WTC11 (cell line): ENCODE measurements at regions not wholly inside any gene's neighbourhood (a gene's known extent, or its start where the extent isn't known, plus 50 kb on each side); places are given as distances from the start of the nearest gene placed in this dataset.

Experiments used
- ATAC-seq: fragments of 200-7000 bp; cut with Tn5 transposase; 2 replicates; pipeline ENCODE4 v1.10.0; 2021; ENCODE audit warnings: mild to moderate bottlenecking, moderate library complexity
- CTCF ChIA-PET: fragments of 300-600 bp; sonication (Branson Sonifier 250); formaldehyde crosslinking; loops from one replicate; lab custom pipeline; 2021; ENCODE audit warnings: antibody characterized with exemption; lab: Charles Lee
- POLR2A ChIA-PET: fragments of 350-600 bp; sonication (Branson Sonifier 250); formaldehyde crosslinking; loops from one replicate; lab custom pipeline; 2021; ENCODE audit warnings: antibody characterized with exemption; lab: Charles Lee
- DNase-seq: peaks from one replicate; pipeline ENCODE4 v3.0.0; 2021; ENCODE audit warnings: low spot score
- H3K27ac Mint-ChIP-seq: 2 replicates; pipeline ENCODE4 v1.8.0; 2021; ENCODE audit warnings: mixed read lengths
- H3K27me3 Mint-ChIP-seq: 2 replicates; pipeline ENCODE4 v1.8.0; 2021; ENCODE audit warnings: low read depth, mild to moderate bottlenecking, moderate library complexity, mixed read lengths
- H3K36me3 Mint-ChIP-seq: 2 replicates; pipeline ENCODE4 v1.8.0; 2021; ENCODE audit warnings: mixed read lengths
- H3K4me1 Mint-ChIP-seq: 2 replicates; pipeline ENCODE4 v1.8.0; 2022; ENCODE audit warnings: mixed read lengths
- H3K4me3 Mint-ChIP-seq: 2 replicates; pipeline ENCODE4 v1.8.0; 2021; ENCODE audit warnings: mild to moderate bottlenecking, moderate library complexity, mixed read lengths
- H3K9me3 Mint-ChIP-seq: 2 replicates; pipeline ENCODE4 v1.8.0; 2021; ENCODE audit warnings: mixed read lengths
- ATF1 ChIP-seq: sonication (generic); formaldehyde crosslinking; IDR thresholded peaks from 2 replicates; pipeline ENCODE4 v1.8.1; 2023; ENCODE audit warnings: mild to moderate bottlenecking, moderate library complexity, missing genetic modification reagents
- ESRRA ChIP-seq: sonication (generic); formaldehyde crosslinking; IDR thresholded peaks from 2 replicates; pipeline ENCODE4 v1.8.1; 2022; ENCODE audit warnings: mild to moderate bottlenecking, missing genetic modification reagents, borderline replicate concordance
- GABPB1 ChIP-seq: sonication (generic); formaldehyde crosslinking; IDR thresholded peaks from 2 replicates; pipeline ENCODE4 v1.8.1; 2023; ENCODE audit warnings: mild to moderate bottlenecking, missing genetic modification reagents
- GRHL2 ChIP-seq: fragments of 250-450 bp; sonication (Bioruptor Pico); IDR thresholded peaks from 2 replicates; pipeline ENCODE4 v1.8.0; 2022; ENCODE audit warnings: mild to moderate bottlenecking, moderate library complexity; ENCODE audit not compliant: insufficient replicate concordance, severe bottlenecking
- MYBL2 ChIP-seq: sonication (generic); formaldehyde crosslinking; IDR thresholded peaks from 2 replicates; pipeline ENCODE4 v1.8.1; 2023; ENCODE audit warnings: mild to moderate bottlenecking, moderate library complexity, missing genetic modification reagents
- SMAD4 ChIP-seq: sonication (generic); formaldehyde crosslinking; IDR thresholded peaks from 2 replicates; pipeline ENCODE4 v1.8.0; 2022; ENCODE audit warnings: mild to moderate bottlenecking, missing genetic modification reagents
- TCF7 ChIP-seq: sonication (generic); formaldehyde crosslinking; IDR thresholded peaks from 2 replicates; pipeline ENCODE4 v1.8.0; 2022; ENCODE audit warnings: mild to moderate bottlenecking, low read depth, missing genetic modification reagents, moderate library complexity
- ZNF232 ChIP-seq: sonication (generic); formaldehyde crosslinking; IDR thresholded peaks from 2 replicates; pipeline ENCODE4 v1.8.0; 2022; ENCODE audit warnings: mild to moderate bottlenecking, missing genetic modification reagents
- ZNF396 ChIP-seq: fragments of 250-450 bp; sonication (Bioruptor Pico); IDR thresholded peaks from 2 replicates; pipeline ENCODE4 v1.8.0; 2021; ENCODE audit warnings: mild to moderate bottlenecking, moderate library complexity, borderline replicate concordance
- ZNF423 ChIP-seq: fragments of 250-450 bp; sonication (Bioruptor Pico); IDR thresholded peaks from 2 replicates; pipeline ENCODE4 v2.1.2; 2022; ENCODE audit warnings: mild to moderate bottlenecking, moderate library complexity
- TF ChIP-seq, protein P1 (sequence below): sonication (generic); formaldehyde crosslinking; IDR thresholded peaks from 2 replicates; pipeline ENCODE4 v1.8.1; 2022; ENCODE audit warnings: low read depth, mild to moderate bottlenecking, moderate library complexity, missing genetic modification reagents, borderline replicate concordance
- TF ChIP-seq, protein P2 (sequence below): sonication (generic); formaldehyde crosslinking; IDR thresholded peaks from 2 replicates; pipeline ENCODE4 v1.8.0; 2022; ENCODE audit warnings: mild to moderate bottlenecking, missing genetic modification reagents
- TF ChIP-seq, protein P3 (sequence below): sonication (generic); formaldehyde crosslinking; IDR thresholded peaks from 2 replicates; pipeline ENCODE4 v1.8.1; 2023; ENCODE audit warnings: mild to moderate bottlenecking, missing genetic modification reagents
- TF ChIP-seq, protein P4 (sequence below): sonication (generic); formaldehyde crosslinking; conservative IDR thresholded peaks from 2 replicates; pipeline ENCODE4 v1.8.1; 2022; ENCODE audit warnings: mild to moderate bottlenecking, missing genetic modification reagents
- TF ChIP-seq, protein P5 (sequence below): sonication (generic); formaldehyde crosslinking; IDR thresholded peaks from 2 replicates; pipeline ENCODE4 v1.8.1; 2022; ENCODE audit warnings: mild to moderate bottlenecking, missing genetic modification reagents, moderate library complexity, borderline replicate concordance
- TF ChIP-seq, protein P6 (sequence below): fragments of 250-450 bp; sonication (Bioruptor Pico); IDR thresholded peaks from 2 replicates; pipeline ENCODE4 v1.9.0; 2021; ENCODE audit warnings: mild to moderate bottlenecking
- TF ChIP-seq, protein P7 (sequence below): sonication (generic); formaldehyde crosslinking; IDR thresholded peaks from 2 replicates; pipeline ENCODE4 v1.8.1; 2023; ENCODE audit warnings: mild to moderate bottlenecking, missing genetic modification reagents, moderate library complexity
- TF ChIP-seq, protein P8 (sequence below): fragments of 250-450 bp; sonication (Bioruptor Pico); IDR thresholded peaks from 2 replicates; pipeline ENCODE4 v1.9.0; 2021; ENCODE audit warnings: moderate library complexity, mild to moderate bottlenecking, inconsistent platforms, borderline replicate concordance

DNA sequence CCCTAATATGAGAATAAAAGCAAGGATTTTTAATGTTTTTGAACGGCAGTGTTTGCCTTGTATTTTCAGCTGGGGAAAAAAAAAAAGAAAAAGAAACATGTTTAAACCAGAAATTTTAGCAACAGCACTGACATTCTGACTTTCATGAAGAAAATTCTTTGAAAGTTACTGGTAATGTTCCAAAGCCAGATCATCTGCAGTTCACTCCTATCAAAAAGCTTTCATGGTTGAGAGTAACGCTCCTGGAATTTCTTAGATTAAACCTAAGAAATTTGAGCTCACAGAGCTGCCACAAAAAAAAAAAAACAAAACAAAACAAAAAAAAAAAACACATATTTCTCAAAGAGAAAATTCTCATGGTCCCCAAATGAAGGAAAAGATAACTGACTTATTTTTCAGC lies 1106.7 kb downstream of the EFNB2 start:
- no peak for ATAC-seq
- no peak for TF ChIP-seq ZNF423 (CRISPR knock-in tag)
- TF ChIP-seq, protein P1, sequence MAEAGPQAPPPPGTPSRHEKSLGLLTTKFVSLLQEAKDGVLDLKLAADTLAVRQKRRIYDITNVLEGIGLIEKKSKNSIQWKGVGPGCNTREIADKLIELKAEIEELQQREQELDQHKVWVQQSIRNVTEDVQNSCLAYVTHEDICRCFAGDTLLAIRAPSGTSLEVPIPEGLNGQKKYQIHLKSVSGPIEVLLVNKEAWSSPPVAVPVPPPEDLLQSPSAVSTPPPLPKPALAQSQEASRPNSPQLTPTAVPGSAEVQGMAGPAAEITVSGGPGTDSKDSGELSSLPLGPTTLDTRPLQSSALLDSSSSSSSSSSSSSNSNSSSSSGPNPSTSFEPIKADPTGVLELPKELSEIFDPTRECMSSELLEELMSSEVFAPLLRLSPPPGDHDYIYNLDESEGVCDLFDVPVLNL (CRISPR knock-in tag), result no peak
- TF ChIP-seq ZNF396, result no peak
- TF ChIP-seq, protein P2, sequence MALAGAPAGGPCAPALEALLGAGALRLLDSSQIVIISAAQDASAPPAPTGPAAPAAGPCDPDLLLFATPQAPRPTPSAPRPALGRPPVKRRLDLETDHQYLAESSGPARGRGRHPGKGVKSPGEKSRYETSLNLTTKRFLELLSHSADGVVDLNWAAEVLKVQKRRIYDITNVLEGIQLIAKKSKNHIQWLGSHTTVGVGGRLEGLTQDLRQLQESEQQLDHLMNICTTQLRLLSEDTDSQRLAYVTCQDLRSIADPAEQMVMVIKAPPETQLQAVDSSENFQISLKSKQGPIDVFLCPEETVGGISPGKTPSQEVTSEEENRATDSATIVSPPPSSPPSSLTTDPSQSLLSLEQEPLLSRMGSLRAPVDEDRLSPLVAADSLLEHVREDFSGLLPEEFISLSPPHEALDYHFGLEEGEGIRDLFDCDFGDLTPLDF (CRISPR knock-in tag), result no peak
- TF ChIP-seq, protein P3, sequence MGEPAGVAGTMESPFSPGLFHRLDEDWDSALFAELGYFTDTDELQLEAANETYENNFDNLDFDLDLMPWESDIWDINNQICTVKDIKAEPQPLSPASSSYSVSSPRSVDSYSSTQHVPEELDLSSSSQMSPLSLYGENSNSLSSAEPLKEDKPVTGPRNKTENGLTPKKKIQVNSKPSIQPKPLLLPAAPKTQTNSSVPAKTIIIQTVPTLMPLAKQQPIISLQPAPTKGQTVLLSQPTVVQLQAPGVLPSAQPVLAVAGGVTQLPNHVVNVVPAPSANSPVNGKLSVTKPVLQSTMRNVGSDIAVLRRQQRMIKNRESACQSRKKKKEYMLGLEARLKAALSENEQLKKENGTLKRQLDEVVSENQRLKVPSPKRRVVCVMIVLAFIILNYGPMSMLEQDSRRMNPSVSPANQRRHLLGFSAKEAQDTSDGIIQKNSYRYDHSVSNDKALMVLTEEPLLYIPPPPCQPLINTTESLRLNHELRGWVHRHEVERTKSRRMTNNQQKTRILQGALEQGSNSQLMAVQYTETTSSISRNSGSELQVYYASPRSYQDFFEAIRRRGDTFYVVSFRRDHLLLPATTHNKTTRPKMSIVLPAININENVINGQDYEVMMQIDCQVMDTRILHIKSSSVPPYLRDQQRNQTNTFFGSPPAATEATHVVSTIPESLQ, result no peak
- TF ChIP-seq, protein P4, sequence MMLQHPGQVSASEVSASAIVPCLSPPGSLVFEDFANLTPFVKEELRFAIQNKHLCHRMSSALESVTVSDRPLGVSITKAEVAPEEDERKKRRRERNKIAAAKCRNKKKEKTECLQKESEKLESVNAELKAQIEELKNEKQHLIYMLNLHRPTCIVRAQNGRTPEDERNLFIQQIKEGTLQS (CRISPR knock-in tag), result no peak
- TF ChIP-seq, protein P5, sequence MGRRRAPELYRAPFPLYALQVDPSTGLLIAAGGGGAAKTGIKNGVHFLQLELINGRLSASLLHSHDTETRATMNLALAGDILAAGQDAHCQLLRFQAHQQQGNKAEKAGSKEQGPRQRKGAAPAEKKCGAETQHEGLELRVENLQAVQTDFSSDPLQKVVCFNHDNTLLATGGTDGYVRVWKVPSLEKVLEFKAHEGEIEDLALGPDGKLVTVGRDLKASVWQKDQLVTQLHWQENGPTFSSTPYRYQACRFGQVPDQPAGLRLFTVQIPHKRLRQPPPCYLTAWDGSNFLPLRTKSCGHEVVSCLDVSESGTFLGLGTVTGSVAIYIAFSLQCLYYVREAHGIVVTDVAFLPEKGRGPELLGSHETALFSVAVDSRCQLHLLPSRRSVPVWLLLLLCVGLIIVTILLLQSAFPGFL (CRISPR knock-in tag), result no peak
- no peak for TF ChIP-seq ATF1
- no peak for TF ChIP-seq TCF7 (CRISPR knock-in tag)
- TF ChIP-seq ESRRA, result no peak
- TF ChIP-seq, protein P6, sequence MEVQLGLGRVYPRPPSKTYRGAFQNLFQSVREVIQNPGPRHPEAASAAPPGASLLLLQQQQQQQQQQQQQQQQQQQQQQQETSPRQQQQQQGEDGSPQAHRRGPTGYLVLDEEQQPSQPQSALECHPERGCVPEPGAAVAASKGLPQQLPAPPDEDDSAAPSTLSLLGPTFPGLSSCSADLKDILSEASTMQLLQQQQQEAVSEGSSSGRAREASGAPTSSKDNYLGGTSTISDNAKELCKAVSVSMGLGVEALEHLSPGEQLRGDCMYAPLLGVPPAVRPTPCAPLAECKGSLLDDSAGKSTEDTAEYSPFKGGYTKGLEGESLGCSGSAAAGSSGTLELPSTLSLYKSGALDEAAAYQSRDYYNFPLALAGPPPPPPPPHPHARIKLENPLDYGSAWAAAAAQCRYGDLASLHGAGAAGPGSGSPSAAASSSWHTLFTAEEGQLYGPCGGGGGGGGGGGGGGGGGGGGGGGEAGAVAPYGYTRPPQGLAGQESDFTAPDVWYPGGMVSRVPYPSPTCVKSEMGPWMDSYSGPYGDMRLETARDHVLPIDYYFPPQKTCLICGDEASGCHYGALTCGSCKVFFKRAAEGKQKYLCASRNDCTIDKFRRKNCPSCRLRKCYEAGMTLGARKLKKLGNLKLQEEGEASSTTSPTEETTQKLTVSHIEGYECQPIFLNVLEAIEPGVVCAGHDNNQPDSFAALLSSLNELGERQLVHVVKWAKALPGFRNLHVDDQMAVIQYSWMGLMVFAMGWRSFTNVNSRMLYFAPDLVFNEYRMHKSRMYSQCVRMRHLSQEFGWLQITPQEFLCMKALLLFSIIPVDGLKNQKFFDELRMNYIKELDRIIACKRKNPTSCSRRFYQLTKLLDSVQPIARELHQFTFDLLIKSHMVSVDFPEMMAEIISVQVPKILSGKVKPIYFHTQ (CRISPR knock-in tag), result no peak
- TF ChIP-seq, protein P7, sequence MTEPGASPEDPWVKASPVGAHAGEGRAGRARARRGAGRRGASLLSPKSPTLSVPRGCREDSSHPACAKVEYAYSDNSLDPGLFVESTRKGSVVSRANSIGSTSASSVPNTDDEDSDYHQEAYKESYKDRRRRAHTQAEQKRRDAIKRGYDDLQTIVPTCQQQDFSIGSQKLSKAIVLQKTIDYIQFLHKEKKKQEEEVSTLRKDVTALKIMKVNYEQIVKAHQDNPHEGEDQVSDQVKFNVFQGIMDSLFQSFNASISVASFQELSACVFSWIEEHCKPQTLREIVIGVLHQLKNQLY (CRISPR knock-in tag), result no peak
- TF ChIP-seq ZNF232 (CRISPR knock-in tag), result no peak
- TF ChIP-seq GABPB1, result no peak
- Mint-ChIP-seq H3K27me3 (no peaks in the 10 kb centered on the region), H3K27ac (no peak overlapping the region), H3K4me1 (no peaks in the 10 kb centered on the region), H3K4me3 (no peak overlapping the region), H3K9me3 (peaks cover 7% of the 10 kb centered on the region), H3K36me3 (no peaks in the 10 kb centered on the region)
- ChIA-PET POLR2A (interaction anchor here (0.6 kb wide), 1 partner anchor 9 kb away, joined by 3 read pairs; no protein-coding TSS in a partner anchor), CTCF (interaction anchor here (1.6 kb wide), 1 partner anchor 18 kb away, joined by 5 read pairs; no protein-coding TSS in a partner anchor)
- no peak for DNase-seq

DNA sequence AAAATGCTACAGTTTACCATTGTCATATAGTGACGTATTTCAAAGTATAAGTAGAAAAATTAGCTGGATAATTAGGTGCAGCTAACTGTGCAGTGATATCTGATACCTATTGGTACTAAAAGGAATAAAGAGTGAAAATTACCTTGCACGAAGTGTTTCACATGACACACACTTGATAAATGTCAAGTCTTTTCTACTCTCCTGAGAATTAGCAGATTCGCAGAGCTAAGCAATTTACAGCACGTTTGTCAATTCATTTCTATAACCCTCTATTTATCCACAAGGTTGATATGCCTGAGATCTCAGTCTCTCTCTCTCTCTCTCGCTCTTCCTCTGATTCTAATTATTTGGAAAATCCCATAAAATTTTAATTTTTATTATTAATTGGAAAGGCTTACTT lies 1109.0 kb downstream of the EFNB2 start:
- no peak for ATAC-seq
- ChIA-PET CTCF (no interaction called here), POLR2A (no interaction called here)
- TF ChIP-seq MYBL2 (no peak), GRHL2 (CRISPR knock-in tag) (no peak), SMAD4 (CRISPR knock-in tag) (no peak)
- TF ChIP-seq, protein P6 (CRISPR knock-in tag), result no peak
- TF ChIP-seq, protein P8, sequence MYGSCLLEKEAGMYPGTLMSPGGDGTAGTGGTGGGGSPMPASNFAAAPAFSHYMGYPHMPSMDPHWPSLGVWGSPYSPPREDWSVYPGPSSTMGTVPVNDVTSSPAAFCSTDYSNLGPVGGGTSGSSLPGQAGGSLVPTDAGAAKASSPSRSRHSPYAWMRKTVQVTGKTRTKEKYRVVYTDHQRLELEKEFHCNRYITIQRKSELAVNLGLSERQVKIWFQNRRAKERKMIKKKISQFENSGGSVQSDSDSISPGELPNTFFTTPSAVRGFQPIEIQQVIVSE (CRISPR knock-in tag), result no peak
- TF ChIP-seq, protein P4 (CRISPR knock-in tag), result no peak

More for the DNA sequence above, 1109.0 kb downstream of the EFNB2 start:
- Mint-ChIP-seq H3K4me3 (no peak overlapping the region), H3K27ac (no peak overlapping the region), H3K36me3 (no peaks in the 10 kb centered on the region), H3K4me1 (peaks cover 2% of the 10 kb centered on the region), H3K27me3 (no peaks in the 10 kb centered on the region), H3K9me3 (peaks cover 12% of the 10 kb centered on the region)
- DNase-seq, result no peak
